HG02623 (cell line): ENCODE measurements at regions not wholly inside any gene's neighbourhood (a gene's known extent, or its start where the extent isn't known, plus 50 kb on each side); places are given as distances from the start of the nearest gene placed in this dataset.

Experiments
- ATAC-seq: cut with Tn5 transposase; IDR thresholded peaks from one replicate; pipeline ENCODE4 v1.9.1; 2021; ENCODE audit warnings: moderate library complexity; ENCODE audit not compliant: unreplicated experiment

DNA sequence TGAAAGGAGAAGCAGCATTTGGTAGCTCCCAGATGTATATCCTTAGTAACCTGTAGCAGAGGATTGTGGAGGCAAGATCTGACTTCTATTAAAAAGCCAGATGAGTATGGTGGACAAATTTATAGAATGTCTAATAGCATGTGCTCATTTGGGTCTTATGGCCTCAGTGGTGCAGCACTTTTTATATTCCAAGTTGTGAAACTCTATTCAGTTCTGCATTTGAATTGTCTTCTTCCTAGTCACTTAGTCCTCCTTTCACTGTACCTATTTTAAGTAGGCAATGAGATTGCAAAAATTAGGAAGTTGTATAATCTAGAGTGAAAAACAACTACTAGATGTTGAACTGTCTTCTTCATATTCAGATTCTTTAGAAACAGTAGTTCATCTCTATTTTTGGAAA lies 412.5 kb upstream of the PCDH9 start:
- ATAC-seq, result no peak

DNA sequence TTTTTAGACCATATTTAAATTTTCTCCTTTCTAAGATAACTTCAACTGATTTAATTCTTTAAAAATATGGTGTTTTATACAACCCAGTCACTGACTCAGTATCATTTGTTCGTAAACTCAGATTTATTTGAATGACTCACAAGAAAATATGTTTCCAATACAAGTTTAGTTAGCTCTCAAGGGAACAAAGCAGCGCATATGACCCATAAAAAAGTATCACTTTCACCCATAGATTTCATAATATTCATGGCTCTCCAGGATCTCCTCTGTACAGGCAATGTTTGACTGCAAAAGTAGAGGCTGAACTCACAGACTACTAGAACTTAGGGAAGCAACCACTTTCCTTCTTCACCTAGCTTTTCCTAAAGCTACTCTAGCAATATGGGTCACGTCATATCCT lies 405.6 kb upstream of the PCDH9 start:
- ATAC-seq, result no peak

DNA sequence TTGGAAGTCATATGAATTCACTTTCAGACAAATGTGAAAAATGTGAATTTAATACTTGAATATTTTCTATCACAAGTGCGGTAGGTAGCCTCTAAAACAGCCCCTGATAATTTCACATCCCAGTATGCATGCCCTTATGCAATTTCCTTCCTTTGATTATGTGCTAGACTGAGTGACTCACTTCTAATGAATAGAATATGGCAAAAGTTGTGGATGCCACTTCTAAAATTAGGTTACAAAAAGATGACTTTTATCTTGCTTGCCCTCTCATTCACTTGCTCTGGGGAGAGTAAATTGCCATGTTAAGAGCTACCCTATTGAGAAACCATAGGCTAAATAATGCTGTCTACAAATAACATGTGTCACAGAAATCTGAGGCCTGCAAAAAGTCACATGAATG lies 402.5 kb upstream of the PCDH9 start:
- ATAC-seq, result no peak

DNA sequence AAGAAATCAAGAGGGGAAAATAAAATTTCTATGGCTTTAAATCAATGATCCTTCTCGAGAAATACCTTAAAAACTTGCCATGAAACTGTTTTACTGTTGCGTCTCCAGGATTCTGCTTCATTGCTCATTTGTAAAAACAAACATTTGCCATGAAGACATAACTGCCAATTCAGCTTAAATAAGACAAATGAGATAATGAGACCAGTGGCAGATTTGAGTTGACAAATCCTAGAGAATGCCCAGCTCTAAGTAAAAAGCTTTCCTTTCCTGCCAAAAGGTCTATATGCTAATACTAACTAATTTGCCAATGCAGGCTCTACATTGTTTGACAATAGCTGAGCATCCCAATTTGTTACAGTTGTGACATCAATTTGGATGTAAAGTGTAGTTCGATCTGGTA lies 400.5 kb upstream of the PCDH9 start:
- no peak for ATAC-seq

DNA sequence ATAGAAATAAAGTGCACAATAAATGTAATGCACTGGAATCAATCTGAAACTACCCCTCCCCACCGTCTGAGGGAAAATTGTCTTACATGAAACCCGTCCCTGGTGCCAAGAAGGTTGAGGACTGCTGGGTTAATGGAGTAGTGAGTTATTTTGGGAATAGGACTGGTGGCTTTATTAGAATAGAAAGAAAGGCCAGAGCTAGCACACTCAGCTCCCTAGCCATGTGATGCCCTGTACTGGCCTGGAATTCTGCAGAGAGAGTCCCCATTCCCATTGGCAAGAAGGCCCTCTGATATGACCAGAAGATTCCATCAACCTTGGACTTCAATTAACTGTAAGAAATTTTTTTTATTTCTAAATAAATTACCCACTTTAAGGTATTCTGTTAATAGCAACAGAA lies 393.5 kb upstream of the PCDH9 start:
- ATAC-seq, result no peak

DNA sequence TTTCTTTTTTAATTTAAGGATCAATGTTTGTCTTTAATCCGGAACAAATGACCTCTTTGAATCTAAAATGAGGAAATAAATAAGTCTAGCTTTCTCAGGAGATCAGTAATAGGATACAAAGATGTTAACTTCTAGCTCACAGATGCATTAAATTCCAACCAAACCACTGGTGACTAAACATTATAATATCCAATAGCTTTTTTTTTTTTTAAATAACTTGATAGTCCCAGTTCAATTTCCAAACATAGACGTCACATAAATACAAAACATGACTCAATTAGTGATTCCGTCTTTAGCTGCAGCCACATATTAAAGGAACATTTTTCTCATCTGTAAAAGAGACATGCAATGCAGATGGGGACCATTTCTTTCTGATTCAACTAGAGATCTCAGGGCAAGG lies 390.5 kb upstream of the PCDH9 start:
- ATAC-seq, result no peak

GRCh38 chr13:67619995-67620380 lies 389.9 kb upstream of the PCDH9 start:
- no peak for ATAC-seq

- no peak for ATAC-seq
Observed at GRCh38 chr13:67619351-67619994, 389.3 kb upstream of the PCDH9 start.

DNA sequence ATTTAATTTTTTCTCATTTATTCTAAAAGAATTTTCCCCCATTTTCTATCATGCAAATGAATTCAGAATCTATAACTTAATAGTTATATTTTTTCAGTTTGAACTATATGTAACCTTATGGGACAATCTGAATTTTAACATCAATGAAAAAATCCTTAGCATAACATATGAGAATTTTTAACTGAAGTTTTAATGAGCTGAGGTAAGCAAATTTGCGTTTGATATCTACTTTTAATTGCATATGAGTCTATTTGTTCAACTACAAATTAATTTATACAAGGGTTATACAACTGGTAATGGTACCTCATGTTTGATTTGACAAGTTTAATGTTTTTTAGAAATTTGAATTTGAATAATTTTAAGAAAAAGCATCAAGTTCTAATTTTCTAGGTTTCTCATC lies 384.4 kb upstream of the PCDH9 start:
- no peak for ATAC-seq

GRCh38 chr13:67614013-67614412 lies 383.9 kb upstream of the PCDH9 start:
- ATAC-seq, result no peak

DNA sequence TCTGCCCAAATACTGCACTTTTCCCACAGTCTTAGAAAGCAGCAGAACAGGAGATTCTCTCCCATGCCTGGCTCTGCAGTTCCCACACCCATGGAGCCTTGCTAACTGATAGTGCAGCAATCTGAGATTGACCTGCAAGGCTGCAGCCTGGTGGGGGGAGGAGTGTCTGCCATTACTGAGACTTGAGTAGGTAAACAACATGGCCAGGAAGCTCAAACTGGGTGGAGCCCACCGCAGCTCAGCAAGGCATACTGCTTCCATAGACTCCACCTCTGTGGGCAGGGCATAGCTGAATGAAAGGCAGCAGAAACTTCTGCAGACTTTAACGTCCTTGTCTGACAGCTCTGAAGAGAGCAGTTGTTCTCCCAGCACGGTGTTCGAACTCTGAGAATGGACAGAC lies 358.5 kb upstream of the PCDH9 start:
- ATAC-seq, result no peak

- ATAC-seq, result no peak
Observed at GRCh38 chr13:67577361-67577760, 347.2 kb upstream of the PCDH9 start.

DNA sequence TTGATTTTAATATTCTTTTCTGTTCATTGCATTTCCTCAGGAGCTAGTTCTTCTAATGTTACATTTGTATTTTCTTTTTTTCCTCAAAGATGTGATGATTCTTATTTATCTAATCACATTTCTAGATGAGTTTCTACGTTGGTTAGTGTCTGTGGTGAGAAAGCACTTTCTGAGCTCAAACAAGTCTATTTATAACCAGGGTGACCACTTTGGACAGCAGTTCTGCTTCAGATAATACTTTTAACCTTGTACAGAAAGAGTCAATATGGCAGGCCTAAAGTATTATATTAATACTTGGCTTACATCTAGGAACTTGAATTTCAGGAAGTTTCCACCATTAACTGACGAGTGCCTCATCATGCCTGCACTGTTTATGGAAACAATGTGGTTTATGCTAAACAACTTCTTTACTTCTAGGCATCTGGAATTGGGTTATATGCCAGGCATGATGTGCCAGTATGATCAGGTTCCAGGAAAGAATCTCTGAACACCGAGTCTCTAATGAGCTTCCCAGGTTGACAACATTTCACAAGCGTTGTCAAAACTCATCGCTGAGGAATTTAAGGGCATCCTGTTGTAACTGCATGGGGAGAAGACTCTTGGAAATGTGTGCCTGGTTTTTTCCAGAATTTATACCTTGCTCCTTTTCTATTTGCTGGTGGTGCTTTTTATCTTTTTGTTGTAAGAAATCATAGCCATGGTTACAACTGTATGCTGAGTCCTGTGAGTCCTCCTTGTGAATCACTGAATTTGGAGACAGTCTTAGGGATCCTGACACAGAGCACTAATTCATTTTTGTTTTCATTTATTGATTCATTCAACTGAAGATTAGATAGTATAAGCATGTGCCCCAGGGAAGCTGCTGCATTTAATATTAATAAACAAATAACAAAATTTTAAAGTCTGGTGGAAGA lies 344.4 kb upstream of the PCDH9 start:
- ATAC-seq, result no peak

- ATAC-seq, result no peak
Observed at GRCh38 chr13:67568205-67568604, 338.1 kb upstream of the PCDH9 start.

- no peak for ATAC-seq
Observed at GRCh38 chr13:67557642-67558241, 327.6 kb upstream of the PCDH9 start.

DNA sequence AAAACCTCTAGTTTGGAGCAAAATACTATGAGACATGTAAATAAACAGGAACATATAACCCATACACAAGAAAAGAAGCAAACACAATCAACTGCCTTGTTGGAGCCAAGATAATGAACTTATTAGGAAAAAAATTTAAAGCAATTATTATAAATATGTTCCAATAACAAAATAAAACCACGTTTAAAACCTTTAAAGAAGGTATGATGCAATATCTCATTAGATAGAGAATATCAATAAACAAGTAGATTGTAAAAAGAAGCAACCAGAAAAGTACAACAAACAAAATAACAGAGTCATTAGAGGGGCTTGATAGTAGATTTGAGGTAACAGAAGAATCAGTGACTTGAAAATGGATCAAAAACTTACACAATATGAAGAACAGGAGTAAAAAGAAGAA lies 327.0 kb upstream of the PCDH9 start:
- ATAC-seq, result no peak

- ATAC-seq, result no peak
Observed at GRCh38 chr13:67554746-67555452, 324.8 kb upstream of the PCDH9 start.

DNA sequence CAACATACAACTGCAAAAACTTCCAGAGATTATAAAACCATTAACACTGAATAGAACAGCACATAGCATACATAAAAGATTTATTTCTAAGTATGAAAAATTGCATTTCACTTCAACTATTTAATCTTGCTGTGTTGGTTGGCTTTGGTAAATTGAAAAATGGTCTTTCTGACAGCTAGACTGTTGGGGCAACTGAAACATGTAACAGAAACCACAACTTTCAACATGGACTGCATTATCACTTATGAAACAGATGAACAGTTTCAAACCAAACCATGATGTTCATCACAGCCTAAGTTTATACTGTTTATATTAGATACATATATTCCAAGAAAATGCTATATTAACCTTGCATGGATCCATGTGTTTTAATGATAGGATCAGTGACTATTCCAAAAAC lies 324.1 kb upstream of the PCDH9 start:
- no peak for ATAC-seq

GRCh38 chr13:67549331-67549730 lies 319.2 kb upstream of the PCDH9 start:
- ATAC-seq, result no peak

DNA sequence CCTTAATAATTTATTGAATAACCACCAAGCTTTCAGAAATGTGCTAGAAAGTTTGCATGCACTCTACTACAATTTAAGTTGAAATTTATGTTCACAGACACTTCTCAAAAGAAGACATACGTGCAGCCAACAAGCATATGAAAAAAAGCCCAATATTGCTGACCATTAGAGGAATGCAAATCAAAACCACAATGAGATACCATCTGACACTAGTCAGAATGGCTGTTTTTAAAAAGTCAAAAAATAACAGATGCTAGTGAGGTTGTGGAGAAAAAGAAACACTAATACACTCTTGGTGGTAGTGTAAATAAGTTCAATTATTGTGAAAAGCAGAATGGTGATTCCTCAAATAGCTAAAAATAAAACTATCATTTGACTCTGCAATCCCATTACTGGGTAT lies 308.8 kb upstream of the PCDH9 start:
- ATAC-seq, result no peak

DNA sequence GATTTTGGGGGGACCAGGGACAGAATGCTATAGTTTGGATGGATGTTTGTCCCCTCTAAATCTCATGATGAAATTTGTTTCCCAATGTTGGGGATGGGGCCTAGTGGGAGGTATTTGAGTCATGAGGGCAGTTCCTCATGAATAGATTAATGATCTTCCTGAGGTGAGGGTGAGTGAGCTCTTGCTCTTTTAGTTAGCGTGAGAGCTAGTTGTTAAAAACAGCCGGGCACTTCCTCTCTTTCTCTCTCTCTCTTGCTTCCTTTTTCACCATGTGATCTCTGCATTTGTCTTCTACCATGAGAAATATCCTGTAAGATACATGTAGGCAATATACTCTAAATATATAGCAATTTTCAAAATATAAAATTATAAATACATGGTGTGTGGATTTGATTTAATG lies 290.8 kb upstream of the PCDH9 start:
- ATAC-seq, result no peak

GRCh38 chr13:67519356-67519755 lies 289.2 kb upstream of the PCDH9 start:
- no peak for ATAC-seq
